Bronchial epithelial cell (primary cell): ENCODE measurements at regions not wholly inside any gene's neighbourhood (a gene's known extent, or its start where the extent isn't known, plus 50 kb on each side); places are given as distances from the start of the nearest gene placed in this dataset.
A peak's percentile ranks its signal among the peaks of the same experiment; 100 is the strongest.

Experiments
- DNase-seq: peaks from one replicate; pipeline ENCODE4 v3.0.0-alpha.2; 2010; ENCODE audit warnings: low read depth
- FAIRE-seq: peaks from 2 replicates; lab custom pipeline; 2011; peaks lifted over from hg19 to GRCh38; lab: Jason Lieb, UNC
- H3K27me3 ChIP-seq: 2 replicates; pipeline ENCODE4 v1.5.1; 2011; ENCODE audit warnings: low read length; ENCODE audit not compliant: control insufficient read depth, insufficient read depth
- H3K36me3 ChIP-seq: 2 replicates; pipeline ENCODE4 v1.5.1; 2011; ENCODE audit warnings: low read length; ENCODE audit not compliant: control insufficient read depth, insufficient read depth
- H3K4me3 ChIP-seq: 2 replicates; pipeline ENCODE4 v1.5.1; 2011; ENCODE audit warnings: mild to moderate bottlenecking, low read depth, low read length, control low read depth
- CTCF ChIP-seq: IDR thresholded peaks from 2 replicates; pipeline ENCODE4 v1.5.1; 2011; ENCODE audit warnings: mild to moderate bottlenecking, moderate library complexity, low read length, control low read depth, inconsistent platforms; ENCODE audit not compliant: insufficient read depth, severe bottlenecking

GRCh38 chr1:56331207-56331891 lies 248.0 kb downstream of the PLPP3 start:
- Histone ChIP-seq H3K36me3 (no peaks in the 10 kb centered on the region), H3K27me3 (no peaks in the 10 kb centered on the region), H3K4me3 (no peak overlapping the region)
- no peak for TF ChIP-seq CTCF
- DNase-seq (no peak), FAIRE-seq (no peak)

- DNase-seq (peak; percentile 34), FAIRE-seq (no peak)
- no peaks in the 10 kb centered on the region for H3K36me3 ChIP-seq
- no peak overlapping the region for H3K4me3 ChIP-seq
- H3K27me3 ChIP-seq, result no peaks in the 10 kb centered on the region
- TF ChIP-seq CTCF, result no peak
Measured at GRCh38 chr1:56330391-56331026, 248.9 kb downstream of the PLPP3 start.

GRCh38 chr1:56329970-56330369 lies 249.4 kb downstream of the PLPP3 start:
- DNase-seq (no peak), FAIRE-seq (no peak)
- no peaks in the 10 kb centered on the region for H3K27me3 ChIP-seq
- no peaks in the 10 kb centered on the region for H3K36me3 ChIP-seq
- no peak for TF ChIP-seq CTCF
- H3K4me3 ChIP-seq, result no peak overlapping the region

GRCh38 chr1:56327195-56327594 lies 252.2 kb downstream of the PLPP3 start:
- no peaks in the 10 kb centered on the region for H3K27me3 ChIP-seq
- no peak overlapping the region for H3K4me3 ChIP-seq
- H3K36me3 ChIP-seq, result no peaks in the 10 kb centered on the region
- DNase-seq, result no peak
- no peak for TF ChIP-seq CTCF
- FAIRE-seq, result no peak

- DNase-seq (no peak), FAIRE-seq (no peak)
- Histone ChIP-seq H3K4me3 (no peak overlapping the region), H3K36me3 (no peaks in the 10 kb centered on the region), H3K27me3 (no peaks in the 10 kb centered on the region)
- TF ChIP-seq CTCF, result no peak
Measured at GRCh38 chr1:56326056-56326455, 253.3 kb downstream of the PLPP3 start.
